GM06990 (cell line): ENCODE measurements at regions not wholly inside any gene's neighbourhood (a gene's known extent, or its start where the extent isn't known, plus 50 kb on each side); places are given as distances from the start of the nearest gene placed in this dataset.
"Not testable (repeated sequence)": the region's sequence is repeated elsewhere in the genome, so short reads cannot be mapped to it uniquely, and the experiment has no call there.

ENCODE experiments used
- DNase-seq: peaks from one replicate; pipeline ENCODE4 v3.0.0-alpha.2; 2011; ENCODE audit not compliant: insufficient read length; ENCODE audit errors: extremely low read depth
- H3K27me3 ChIP-seq: replicated peaks from 2 replicates; pipeline ENCODE4 v1.6.0; 2011; ENCODE audit warnings: low read length; ENCODE audit not compliant: control insufficient read depth, insufficient read depth
- H3K36me3 ChIP-seq: 2 replicates; pipeline ENCODE4 v1.5.1; 2011; ENCODE audit warnings: low read length; ENCODE audit not compliant: control insufficient read depth, insufficient read depth
- H3K4me3 ChIP-seq: replicated peaks from 2 replicates; pipeline ENCODE4 v1.5.1; 2011; ENCODE audit warnings: low read depth, mild to moderate bottlenecking, control low read depth, low read length
- CTCF ChIP-seq: IDR thresholded peaks from 2 replicates; pipeline ENCODE4 v1.5.1; 2011; ENCODE audit warnings: low read length, control low read depth, mild to moderate bottlenecking, inconsistent platforms; ENCODE audit not compliant: insufficient read depth, poor library complexity, severe bottlenecking

DNA sequence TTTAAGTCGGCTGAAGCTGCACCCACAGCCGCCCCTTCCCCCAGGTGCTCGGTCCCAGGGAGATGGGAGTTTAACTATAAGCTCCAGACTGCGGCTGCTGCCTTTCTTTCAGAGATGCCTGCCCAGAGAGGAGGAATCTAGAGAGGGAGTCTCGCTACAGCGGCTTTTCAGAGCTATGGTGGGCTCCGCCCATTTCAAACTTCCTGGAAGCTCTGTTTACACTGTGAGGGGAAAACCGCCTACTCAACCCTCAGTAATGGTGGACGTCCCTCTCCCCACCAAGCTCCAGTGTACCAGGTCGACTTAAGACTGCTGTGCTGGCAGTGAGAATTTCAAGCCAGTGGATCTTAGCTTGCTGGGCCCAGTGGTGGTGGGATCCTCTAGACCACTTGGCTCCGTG, 135.4 kb downstream of the CXCL12 start:
- no peaks in the 10 kb centered on the region for H3K27me3 ChIP-seq
- TF ChIP-seq CTCF: no peak
- DNase-seq: no peak
- H3K4me3 ChIP-seq: no peak overlapping the region
- H3K36me3 ChIP-seq: no peaks in the 10 kb centered on the region

- DNase-seq, H3K36me3 ChIP-seq, H3K4me3 ChIP-seq, H3K27me3 ChIP-seq: not testable (repeated sequence)
Observed at GRCh38 chr10:44246700-44247099, 138.2 kb downstream of the CXCL12 start.

DNA sequence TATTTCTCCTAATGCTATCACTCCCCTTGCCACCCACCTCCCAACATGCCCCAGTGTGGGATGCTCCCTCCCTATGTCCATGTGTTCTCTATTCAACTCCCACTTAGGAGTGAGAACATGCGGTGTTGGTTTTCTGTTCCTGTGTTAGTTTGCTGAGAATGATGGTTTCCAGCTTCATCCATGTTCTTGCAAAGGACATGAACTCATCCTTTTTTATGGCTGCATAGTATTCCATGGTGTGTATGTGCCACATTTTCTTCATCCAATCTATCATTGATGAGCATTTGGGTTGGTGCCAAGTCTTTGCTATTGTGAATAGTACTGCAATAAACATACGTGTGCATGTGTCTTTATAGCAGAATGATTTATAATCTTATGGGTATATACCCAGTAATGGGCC, 138.6 kb downstream of the CXCL12 start:
- H3K27me3 ChIP-seq, H3K36me3 ChIP-seq, H3K4me3 ChIP-seq, DNase-seq: not testable (repeated sequence)

GRCh38 chr10:44245601-44245938, 139.3 kb downstream of the CXCL12 start:
- H3K27me3 ChIP-seq: no peaks in the 10 kb centered on the region
- no peaks in the 10 kb centered on the region for H3K36me3 ChIP-seq
- DNase-seq: no peak
- no peak overlapping the region for H3K4me3 ChIP-seq
- TF ChIP-seq CTCF: no peak

GRCh38 chr10:44244745-44245600, 139.9 kb downstream of the CXCL12 start:
- Histone ChIP-seq H3K36me3 (no peaks in the 10 kb centered on the region), H3K4me3 (no peak overlapping the region), H3K27me3 (no peaks in the 10 kb centered on the region)
- DNase-seq: no peak
- no peak for TF ChIP-seq CTCF

DNA sequence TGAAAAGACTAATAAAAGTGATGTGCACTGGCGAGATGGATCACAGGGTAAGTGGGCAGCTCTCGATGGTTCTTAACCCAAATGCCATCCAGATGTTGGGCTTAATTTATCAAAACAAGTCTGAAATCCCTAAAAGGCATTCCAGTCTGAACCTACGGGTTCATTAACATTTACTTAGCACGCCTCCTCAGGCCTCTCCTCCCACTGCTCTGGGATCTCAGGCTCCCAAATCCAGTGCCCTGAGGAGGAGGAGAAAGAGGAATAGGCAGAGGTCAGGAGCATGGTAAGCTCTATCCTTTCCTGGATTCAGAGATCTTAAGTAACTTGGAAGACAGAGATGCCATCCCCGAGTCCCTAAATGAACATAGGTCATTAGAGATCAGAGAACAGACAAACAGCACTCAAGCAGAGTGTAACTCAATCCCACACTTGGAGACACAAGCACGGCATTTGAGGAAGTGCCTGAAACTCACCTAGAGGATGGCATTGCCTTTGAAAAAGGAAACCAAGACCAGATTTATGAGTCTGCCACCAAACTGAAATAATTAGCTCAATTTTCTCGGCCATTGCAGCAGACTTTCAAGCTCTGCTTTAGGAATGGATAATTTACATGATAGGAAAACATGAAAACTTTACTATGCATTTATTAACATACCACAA, 140.9 kb downstream of the CXCL12 start:
- no peak for DNase-seq
- H3K36me3 ChIP-seq: no peaks in the 10 kb centered on the region
- no peak for TF ChIP-seq CTCF
- no peaks in the 10 kb centered on the region for H3K27me3 ChIP-seq
- H3K4me3 ChIP-seq: no peak overlapping the region
